A204.1 (cell line): ENCODE measurements at regions not wholly inside any gene's neighbourhood (a gene's known extent, or its start where the extent isn't known, plus 50 kb on each side); places are given as distances from the start of the nearest gene placed in this dataset.
"Not testable (repeated sequence)": the region's sequence is repeated elsewhere in the genome, so short reads cannot be mapped to it uniquely, and the experiment has no call there.

Experiments used
- FAIRE-seq: peaks from 2 replicates; lab custom pipeline; 2012; peaks lifted over from hg19 to GRCh38; lab: Jason Lieb, UNC

DNA sequence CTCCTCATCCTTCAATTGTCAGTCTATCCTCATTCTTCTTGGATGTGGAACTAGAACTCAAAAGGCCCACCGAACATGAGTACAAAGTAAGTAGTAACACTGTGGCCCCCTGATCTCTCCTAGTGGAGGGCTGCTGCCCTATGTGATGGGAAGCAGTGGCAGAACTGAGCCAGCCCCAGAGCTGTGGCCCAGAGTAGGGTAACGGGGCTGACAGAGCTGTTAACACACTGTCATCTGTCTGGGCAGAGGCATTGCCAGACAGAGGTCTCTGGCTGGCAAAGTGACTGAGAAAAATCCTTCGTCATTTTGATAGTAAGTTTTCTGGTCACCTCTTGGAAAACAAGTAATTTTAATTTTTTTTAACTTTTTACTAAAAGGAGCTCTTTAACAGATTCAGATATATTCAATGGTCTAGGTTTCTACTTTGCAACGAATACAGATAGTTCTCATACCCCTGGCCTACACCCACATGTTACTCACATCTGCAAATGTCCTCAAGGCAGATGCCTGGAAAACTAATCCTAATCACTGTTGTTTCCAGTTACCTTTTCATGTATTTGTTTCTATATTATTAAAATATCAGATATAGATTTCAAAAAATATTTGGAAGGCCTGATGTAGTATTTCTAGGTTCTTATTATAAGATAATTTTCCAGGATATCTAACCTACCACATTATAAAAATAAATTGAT lies 588.7 kb downstream of the CPS1 start:
- no peak for FAIRE-seq

DNA sequence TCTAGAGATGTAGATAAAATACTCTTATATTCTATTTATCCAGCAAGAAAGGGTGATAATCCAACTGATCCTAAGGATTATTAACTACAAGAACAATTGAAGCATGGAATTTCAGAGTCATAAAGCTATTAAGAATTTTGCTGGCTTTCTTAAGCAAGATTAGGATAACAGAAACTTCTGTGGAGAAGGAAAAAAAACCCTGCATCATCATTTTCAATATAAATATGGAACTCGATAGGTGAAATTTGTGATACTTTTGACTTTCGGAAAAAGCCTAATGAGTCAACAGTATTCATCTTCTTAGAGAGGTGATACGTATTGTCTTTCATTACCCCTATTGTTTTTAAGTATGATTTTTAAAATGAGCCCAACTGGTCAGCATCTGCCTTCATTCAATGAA lies 593.3 kb downstream of the CPS1 start:
- no peak for FAIRE-seq

DNA sequence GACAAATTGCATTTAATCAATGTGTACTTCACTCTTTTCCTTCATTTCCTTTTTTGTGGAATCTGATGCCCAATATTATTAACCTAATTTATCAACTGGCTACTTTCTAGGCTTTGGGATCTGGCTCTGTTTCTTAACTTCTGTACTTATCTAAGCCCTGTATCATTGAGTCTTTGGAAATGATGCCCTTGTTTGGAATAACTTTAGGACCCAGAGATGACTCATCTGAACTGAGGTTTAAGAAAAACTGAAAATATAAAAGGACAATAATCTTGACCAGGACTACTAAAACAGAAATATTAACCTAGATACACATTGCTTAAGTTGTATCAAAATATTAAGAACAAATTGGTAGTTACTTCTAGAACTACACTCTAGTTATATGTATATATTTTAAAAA lies 600.8 kb downstream of the CPS1 start:
- FAIRE-seq: no peak

DNA sequence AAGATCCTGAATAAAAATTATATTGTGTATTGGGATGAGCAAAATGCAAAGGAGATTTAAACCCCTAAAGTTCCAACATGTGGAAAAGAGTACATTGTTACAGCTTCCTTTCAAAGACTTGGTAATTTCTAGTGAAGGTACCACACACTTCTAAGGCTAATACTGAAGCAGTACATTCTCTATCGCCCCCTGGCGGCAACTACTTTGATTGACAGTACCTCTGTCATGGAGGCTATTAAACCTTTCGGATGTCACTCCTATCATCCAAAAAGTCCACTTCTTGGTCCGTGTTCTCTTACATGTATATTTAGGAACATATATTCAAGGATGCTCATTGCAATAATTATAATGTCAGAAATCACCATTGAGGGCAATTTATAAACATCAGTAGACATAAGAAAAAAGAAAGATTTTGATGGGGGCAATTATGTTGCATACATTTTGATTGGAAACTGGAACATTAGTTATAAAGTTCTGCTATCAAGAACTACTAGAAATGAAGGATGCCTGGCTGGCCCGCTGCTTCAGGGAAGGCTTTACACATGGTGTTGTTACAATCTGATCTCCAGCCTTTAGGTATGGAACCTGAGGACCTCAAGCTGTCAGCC lies 601.6 kb downstream of the CPS1 start:
- FAIRE-seq: peak; percentile 93

GRCh38 chr2:211159972-211160371 lies 603.6 kb downstream of the CPS1 start:
- no peak for FAIRE-seq

DNA sequence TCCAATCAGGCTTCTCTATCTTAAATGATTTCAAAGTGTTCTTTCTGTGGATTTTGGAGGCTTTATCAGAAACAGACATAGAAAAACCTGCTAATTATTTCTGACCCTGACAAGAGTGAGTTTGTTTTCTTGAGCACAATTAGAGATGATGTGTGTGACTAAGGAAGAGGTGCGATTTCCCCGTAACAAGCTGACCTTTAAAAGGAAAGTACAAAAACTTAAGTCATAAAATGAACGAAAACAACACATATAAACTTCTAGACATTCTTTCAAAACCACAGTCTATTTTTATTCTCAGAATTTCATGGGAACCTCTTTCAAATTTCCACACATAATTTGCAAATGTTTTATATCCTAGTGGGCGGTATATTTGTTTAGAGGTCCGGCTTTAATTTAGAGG lies 604.8 kb downstream of the CPS1 start:
- no peak for FAIRE-seq

DNA sequence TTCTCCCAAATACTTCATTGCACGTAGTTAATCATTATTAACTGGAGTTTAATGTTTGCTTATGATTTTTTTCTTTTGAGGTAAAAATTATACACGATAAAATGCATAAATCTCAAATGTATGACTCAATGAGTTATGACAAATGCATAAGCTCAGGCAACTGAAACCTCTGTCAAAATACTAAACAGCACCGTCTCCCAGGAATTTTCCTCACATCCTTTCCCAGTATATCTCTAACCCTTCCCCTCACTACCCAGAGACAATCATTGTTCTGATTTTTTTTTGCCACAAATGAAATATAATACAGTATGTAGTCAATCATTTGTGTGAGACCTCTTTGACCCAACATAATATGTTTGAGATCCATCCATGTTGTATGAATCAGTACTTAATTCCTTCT lies 606.5 kb downstream of the CPS1 start:
- no peak for FAIRE-seq

GRCh38 chr2:211170843-211171242 lies 614.4 kb downstream of the CPS1 start:
- FAIRE-seq: no peak

DNA sequence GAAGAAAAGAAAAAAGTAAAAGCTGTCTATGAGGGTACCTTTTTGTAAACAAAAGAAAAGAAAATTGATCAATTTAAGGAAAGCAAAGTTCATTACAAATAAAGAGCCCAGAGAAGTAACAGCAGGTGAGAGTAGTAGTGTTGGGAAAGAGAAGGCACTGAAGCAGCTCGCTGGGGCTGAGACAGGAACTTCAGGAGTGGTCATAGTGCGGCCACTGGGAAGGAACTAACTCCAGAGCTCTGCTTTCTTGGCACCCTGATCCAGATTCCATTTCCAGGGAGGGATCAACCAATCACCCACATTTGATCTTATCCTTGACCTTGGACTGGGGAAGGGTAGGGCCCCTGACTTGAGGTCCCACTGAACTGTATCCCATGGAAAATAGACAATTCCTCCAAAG lies 617.6 kb downstream of the CPS1 start:
- no peak for FAIRE-seq

- FAIRE-seq: no peak
Observed at GRCh38 chr2:211174631-211175030, 618.2 kb downstream of the CPS1 start.

DNA sequence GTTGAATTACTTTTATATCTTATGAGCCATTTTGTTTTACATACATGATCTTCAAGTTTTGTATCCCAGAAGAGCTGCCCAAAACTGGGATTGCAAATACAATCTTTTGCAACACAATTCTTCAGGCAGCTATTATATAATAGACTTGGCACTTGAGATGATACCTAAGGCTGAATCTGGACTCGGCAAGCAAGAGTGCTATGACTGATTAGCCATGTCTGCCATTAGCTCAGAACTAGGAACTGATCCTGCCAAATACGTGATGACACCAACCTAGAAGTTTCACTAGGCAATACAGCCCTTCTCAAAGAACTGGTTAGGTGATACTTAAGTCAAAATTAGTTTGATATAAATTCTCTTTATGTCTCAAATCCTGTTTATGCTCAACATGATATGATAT lies 619.6 kb downstream of the CPS1 start:
- no peak for FAIRE-seq

DNA sequence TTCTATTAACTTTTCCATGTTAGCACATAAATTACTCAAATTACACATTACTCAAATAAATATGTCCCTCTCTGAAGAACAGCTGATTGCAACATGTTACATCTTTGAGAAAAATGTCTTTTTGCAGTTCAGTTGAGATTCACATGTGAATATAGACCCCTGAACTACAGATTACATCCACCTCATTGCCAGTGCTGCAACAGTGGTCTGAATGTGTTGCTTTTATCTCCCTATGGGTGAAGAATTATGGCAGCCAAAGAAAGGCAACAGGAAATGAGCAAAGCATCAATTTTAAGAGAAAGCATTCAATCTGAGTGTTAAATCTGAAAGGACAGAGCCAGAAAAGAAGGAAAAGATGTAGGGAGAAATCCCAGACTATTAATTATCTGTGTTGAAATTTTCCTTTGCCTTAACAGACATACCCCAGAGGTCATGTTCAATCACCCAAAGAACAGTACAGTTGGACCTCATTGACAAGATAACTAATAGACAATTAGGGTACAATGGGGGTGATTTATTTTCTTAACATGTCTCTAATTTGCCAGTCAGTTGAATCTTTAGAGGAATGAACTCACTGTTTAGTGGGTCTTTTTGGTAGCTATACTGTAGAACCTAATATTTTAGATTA lies 620.2 kb downstream of the CPS1 start:
- FAIRE-seq: no peak

DNA sequence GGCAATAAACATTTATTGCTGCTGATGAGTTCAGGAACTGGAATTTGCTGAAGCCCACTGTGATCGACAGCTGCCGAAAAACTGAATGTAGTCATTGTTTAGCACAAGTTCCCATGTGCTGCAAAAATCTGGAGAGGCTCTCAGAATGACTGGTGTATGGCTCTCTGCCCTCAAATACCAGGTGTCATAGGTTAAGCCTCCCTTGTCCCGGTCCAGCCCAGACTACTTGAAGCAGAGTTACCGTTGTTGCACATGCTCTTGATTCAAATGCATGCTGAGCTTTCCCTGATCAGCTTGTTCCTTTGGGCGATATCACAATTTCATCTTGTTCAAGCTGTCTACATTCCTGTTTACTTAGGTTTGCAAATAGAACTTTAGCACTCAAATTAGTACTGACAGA lies 625.2 kb downstream of the CPS1 start:
- FAIRE-seq: no peak

- no peak for FAIRE-seq
Observed at GRCh38 chr2:211187602-211188001, 631.2 kb downstream of the CPS1 start.

GRCh38 chr2:211203986-211204385 lies 647.6 kb downstream of the CPS1 start:
- no peak for FAIRE-seq

DNA sequence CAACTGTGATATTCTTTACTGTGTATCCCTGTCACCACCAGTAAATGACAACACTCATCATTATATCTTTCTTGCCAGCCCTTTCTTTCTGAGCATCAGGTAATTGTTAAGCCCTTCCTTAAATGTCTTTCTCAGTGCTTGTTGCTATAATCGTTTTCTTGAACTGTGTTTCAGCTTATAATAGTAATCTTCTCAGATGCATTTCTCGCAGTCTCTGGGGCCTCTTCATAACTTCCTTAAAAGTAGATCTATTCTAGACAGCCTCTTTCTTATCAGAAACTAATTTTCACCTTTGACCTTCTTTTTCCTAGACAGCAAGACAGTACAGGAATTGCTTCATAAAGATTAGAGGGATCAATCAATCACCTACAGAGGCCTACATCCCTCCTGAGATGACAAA lies 648.1 kb downstream of the CPS1 start:
- no peak for FAIRE-seq

DNA sequence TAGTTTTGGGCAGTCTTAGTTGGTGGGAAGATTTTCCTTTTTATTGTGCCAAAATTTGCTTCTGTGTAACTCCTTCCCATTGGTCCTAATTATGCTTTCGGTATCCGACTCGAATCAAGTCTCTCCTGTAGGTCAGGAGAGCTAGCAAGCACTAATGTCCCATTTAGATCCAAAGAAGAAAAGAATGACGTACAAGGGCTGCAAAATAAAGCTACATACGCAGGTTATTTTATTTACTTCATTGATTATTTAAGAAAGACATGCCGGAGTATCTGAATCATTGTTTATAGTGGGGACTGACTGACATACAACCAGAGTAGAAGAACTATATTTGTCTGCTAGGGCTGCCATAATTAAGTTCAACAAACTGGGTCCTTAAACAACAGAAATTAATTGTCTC lies 648.5 kb downstream of the CPS1 start:
- FAIRE-seq: no peak

DNA sequence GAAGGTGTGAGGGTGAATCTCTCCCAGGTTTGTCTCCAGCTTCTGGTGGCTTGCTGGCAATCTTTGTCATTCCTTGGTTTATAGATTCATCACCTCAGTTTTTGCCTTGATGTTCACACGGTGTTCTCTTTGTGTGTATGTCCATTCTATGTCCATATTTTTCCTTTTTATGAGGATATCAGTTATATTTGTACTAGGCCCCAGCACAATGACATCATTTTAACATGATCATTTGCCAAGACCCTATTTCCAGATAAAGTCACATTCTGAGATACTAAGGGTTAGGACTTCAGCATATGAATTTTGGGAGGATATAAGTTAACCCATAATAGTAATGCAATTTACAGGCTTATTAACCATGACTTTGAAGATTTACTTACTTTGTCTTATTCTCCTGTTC lies 649.0 kb downstream of the CPS1 start:
- FAIRE-seq: no peak

GRCh38 chr2:211205836-211206235 lies 649.4 kb downstream of the CPS1 start:
- FAIRE-seq: no peak

- no peak for FAIRE-seq
Observed at GRCh38 chr2:211216221-211216620, 659.8 kb downstream of the CPS1 start.

- FAIRE-seq: not testable (repeated sequence)
Observed at GRCh38 chr2:211219548-211219947, 663.1 kb downstream of the CPS1 start.

DNA sequence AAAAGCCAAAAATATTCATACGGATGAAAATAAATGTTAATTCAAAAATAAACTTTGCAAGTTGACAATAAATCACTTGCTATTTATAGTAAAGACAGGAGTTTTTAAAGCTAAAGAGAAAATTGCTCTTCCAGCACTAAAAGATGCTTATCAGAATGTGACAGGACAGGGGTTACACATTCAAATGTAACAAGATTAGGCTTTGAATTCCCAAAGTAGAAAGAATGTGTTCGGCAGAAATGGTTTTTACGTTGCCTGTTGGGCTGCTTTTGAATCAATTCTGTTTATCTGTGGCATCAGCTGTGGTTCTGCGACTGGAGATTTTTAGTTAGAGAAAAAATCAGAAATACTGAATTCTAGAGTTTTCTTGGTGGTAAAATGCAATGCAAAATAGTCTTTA lies 669.4 kb downstream of the CPS1 start:
- no peak for FAIRE-seq

DNA sequence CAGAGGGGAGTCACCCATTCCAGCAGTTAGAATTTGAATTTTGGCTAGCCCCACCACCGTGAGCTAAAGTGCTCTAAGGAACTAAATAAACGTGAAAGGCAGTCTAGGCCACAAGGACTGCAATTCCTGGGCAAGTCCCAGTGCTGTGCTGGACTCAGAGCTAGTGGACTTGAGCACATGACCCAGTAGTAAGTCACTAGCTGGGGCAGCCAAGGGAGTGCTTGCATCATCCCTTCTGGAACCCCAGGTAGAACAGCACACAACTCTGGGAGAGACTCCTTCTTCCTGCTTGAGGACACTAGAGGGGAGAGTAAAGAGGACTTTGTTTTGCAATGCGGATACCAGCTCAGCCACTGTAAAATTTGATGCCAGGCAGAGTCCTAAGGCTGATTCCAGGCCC lies 672.2 kb downstream of the CPS1 start:
- no peak for FAIRE-seq
